Hepatic stellate cell (primary cell): ENCODE measurements at regions not wholly inside any gene's neighbourhood (a gene's known extent, or its start where the extent isn't known, plus 50 kb on each side); places are given as distances from the start of the nearest gene placed in this dataset.

Source experiments
- DNase-seq: peaks from one replicate; pipeline ENCODE4 v3.0.0; 2011; ENCODE audit warnings: low spot score

- no peak for DNase-seq
Observed at GRCh38 chr3:106215047-106215446, 346.2 kb upstream of the CBLB start.

GRCh38 chr3:106217745-106218144 lies 348.9 kb upstream of the CBLB start:
- DNase-seq: no peak

GRCh38 chr3:106227068-106227467 lies 358.3 kb upstream of the CBLB start:
- DNase-seq: no peak

GRCh38 chr3:106228271-106228670 lies 359.5 kb upstream of the CBLB start:
- DNase-seq: no peak

GRCh38 chr3:106229495-106230278 lies 360.9 kb upstream of the CBLB start:
- no peak for DNase-seq

- no peak for DNase-seq
Observed at GRCh38 chr3:106231086-106231485, 362.3 kb upstream of the CBLB start.

GRCh38 chr3:106232956-106233355 lies 364.1 kb upstream of the CBLB start:
- no peak for DNase-seq

GRCh38 chr3:106239195-106239697 lies 370.4 kb upstream of the CBLB start:
- DNase-seq: no peak

- no peak for DNase-seq
Observed at GRCh38 chr3:106241593-106241992, 372.8 kb upstream of the CBLB start.

- DNase-seq: no peak
Observed at GRCh38 chr3:106242781-106243180, 374.0 kb upstream of the CBLB start.

GRCh38 chr3:106245400-106245799 lies 376.6 kb upstream of the CBLB start:
- no peak for DNase-seq

- no peak for DNase-seq
Observed at GRCh38 chr3:106247902-106248684, 379.3 kb upstream of the CBLB start.

- DNase-seq: peak; percentile 2
Observed at GRCh38 chr3:106249159-106249558, 380.3 kb upstream of the CBLB start.

GRCh38 chr3:106249981-106250380 lies 381.2 kb upstream of the CBLB start:
- no peak for DNase-seq

- DNase-seq: no peak
Observed at GRCh38 chr3:106251160-106251892, 382.5 kb upstream of the CBLB start.

- no peak for DNase-seq
Observed at GRCh38 chr3:106255870-106256248, 387.0 kb upstream of the CBLB start.

GRCh38 chr3:106256249-106256957 lies 387.6 kb upstream of the CBLB start:
- DNase-seq: no peak

- DNase-seq: no peak
Observed at GRCh38 chr3:106257172-106257571, 388.4 kb upstream of the CBLB start.

- no peak for DNase-seq
Observed at GRCh38 chr3:106261396-106261795, 392.6 kb upstream of the CBLB start.

- no peak for DNase-seq
Observed at GRCh38 chr3:106261915-106262683, 393.3 kb upstream of the CBLB start.

GRCh38 chr3:106263011-106263410 lies 394.2 kb upstream of the CBLB start:
- DNase-seq: no peak
